ENCODE measurements at regions not wholly inside any gene's neighbourhood (a gene's known extent, or its start where the extent isn't known, plus 50 kb on each side); places are given as distances from the start of the nearest gene placed in this dataset.
"Not testable (repeated sequence)": the region's sequence is repeated elsewhere in the genome, so short reads cannot be mapped to it uniquely, and the experiment has no call there.

GRCh38 chr14:76303188-76303587 lies 72.7 kb upstream of the ESRRB start:
- H3K4me1 ChIP-seq; DNase-seq (ENCODE audit: low read depth in 1 of 2, low spot score in 1 of 2); H3K4me2 ChIP-seq; H3K9me3 ChIP-seq; ATAC-seq; H3K4me3 ChIP-seq; H3K27ac ChIP-seq; POLR2A ChIA-PET; FAIRE-seq: not testable (repeated sequence)
- WGBS (ENCODE audit: missing lambda C conversion rate), result 62% methylated on average over 7 of the region's 7 CpGs
- CTCF ChIA-PET, result interaction anchor here (0.7 to 1.6 kb wide), 3 partner anchors 8 to 50 kb away, joined by 3 to 7 read pairs (median 4); no protein-coding TSS in a partner anchor
- TF ChIP-seq CEBPB (IDR thresholded peaks at IDR 0.05), result peak; percentile 74 to 89; a peak in 3 of 4 replicates

DNA sequence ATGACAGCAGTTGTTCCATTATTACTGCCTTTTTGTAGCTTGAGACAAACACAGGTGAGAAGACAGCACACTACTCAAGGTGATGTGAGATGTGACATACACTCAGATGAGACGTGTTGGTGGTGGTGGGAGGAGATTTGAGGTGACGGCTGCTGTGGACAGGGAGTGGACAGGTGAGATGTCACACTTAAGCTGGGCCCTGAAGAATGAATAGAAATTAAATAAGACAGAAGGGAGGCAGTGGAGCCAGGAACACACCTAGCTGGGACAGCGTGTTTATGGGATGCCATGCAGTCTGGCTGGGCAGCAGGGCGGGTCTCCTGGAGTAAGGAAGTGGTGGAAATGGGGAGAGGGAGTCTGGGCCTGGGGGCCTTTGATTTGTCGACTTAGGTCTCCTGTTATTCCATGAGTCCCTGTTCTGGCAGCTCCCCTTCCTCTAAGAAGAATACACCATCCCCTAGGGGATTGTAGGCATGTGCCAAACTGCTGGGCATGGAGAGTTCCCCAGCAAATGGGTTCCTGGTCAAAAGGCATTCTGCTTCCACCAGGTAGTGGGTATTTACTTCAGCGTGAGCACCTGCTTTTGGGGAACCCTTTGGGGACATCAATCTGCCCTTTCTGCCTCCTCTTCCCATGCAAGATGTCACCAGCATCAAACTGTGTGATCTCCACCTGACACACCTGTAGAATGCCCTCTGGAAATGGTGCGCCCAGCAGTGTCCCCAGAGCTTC lies 71.2 kb upstream of the ESRRB start:
- TF ChIP-seq ESRRA (IDR thresholded peaks at IDR 0.05; ENCODE audit: borderline replicate concordance, low read length) (no peak), CEBPB (IDR thresholded peaks at IDR 0.05) (no peak), RCOR1 (IDR thresholded peaks at IDR 0.05; ENCODE audit: low read depth, low read length) (no peak)
- TF ChIP-seq, protein P1, sequence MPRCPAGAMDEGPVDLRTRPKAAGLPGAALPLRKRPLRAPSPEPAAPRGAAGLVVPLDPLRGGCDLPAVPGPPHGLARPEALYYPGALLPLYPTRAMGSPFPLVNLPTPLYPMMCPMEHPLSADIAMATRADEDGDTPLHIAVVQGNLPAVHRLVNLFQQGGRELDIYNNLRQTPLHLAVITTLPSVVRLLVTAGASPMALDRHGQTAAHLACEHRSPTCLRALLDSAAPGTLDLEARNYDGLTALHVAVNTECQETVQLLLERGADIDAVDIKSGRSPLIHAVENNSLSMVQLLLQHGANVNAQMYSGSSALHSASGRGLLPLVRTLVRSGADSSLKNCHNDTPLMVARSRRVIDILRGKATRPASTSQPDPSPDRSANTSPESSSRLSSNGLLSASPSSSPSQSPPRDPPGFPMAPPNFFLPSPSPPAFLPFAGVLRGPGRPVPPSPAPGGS (IDR thresholded peaks at IDR 0.05), result no peak
- ATAC-seq (no peak), FAIRE-seq (no peak), DNase-seq (ENCODE audit: low read depth in 1 of 2, low spot score in 1 of 2) (no peak)
- H3K4me2 ChIP-seq, result no peak overlapping the region
- H3K4me3 ChIP-seq, result no peak overlapping the region
- no peak overlapping the region for H3K27ac ChIP-seq
- ChIA-PET POLR2A (interaction anchor here (0.6 kb wide), 1 partner anchor 142 kb away, joined by 4 read pairs; no protein-coding TSS in a partner anchor), CTCF (interaction anchor here (0.6 to 1.6 kb wide), 3 partner anchors 10 to 852 kb away, joined by 3 to 4 read pairs (median 3); no protein-coding TSS in a partner anchor)
- no peaks in the 10 kb centered on the region for H3K9me3 ChIP-seq
- 46% methylated on average over 7 of the region's 7 CpGs for whole genome bisulfite sequencing (ENCODE audit: missing lambda C conversion rate)
- H3K4me1 ChIP-seq, result no peaks in the 10 kb centered on the region

DNA sequence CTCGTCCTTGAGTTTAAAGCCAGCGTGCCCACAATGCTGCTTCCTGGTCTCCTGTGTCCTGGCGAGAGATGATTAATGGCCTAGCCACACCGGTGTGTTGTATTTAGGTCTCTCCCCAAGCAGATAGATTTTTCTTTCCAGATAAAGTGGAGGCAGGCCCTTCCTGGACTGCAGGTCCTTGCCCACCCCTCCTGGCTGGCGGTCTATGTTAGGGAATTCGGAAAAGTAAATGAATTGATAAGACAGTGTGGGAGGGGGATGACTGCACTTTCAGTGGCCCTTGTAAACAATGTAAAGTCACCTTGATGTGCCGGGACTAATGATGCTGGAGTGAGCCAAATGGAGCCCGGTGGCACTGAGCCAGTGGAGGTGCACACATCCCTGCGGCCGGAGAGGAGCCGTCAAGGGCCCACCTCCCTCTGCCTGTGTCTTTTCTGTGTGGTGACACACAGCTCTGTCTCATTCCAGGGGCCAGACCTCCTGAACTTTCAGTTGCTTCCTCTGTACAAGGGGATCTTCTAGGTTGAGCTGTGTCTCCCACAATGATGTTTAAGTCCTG lies 70.6 kb upstream of the ESRRB start:
- no peak for FAIRE-seq
- H3K27ac ChIP-seq, result no peak overlapping the region
- TF ChIP-seq CHD4 (IDR thresholded peaks at IDR 0.05; ENCODE audit: borderline replicate concordance) (no peak), KDM1A (IDR thresholded peaks at IDR 0.05; ENCODE audit: low read depth) (no peak), POLR2A (IDR thresholded peaks at IDR 0.05; ENCODE audit: low read length) (no peak), TP53 (CRISPR knock-in tag; IDR thresholded peaks at IDR 0.05) (no peak), HOXB13 (CRISPR knock-in tag; IDR thresholded peaks at IDR 0.05; ENCODE audit: low read depth) (no peak), ZFP36 (IDR thresholded peaks at IDR 0.05; ENCODE audit: borderline replicate concordance, partially characterized antibody) (no peak), HOXB5 (CRISPR knock-in tag; IDR thresholded peaks at IDR 0.05) (no peak), SMC3 (IDR thresholded peaks at IDR 0.05) (no peak), RAD21 (conservative IDR thresholded peaks at IDR 0.05 in 1 of 2, IDR thresholded peaks at IDR 0.05 in 1 of 2) (no peak), JUN (IDR thresholded peaks at IDR 0.05) (no peak), HOXA7 (CRISPR knock-in tag; IDR thresholded peaks at IDR 0.05) (no peak), CBX8 (IDR thresholded peaks at IDR 0.05) (no peak), FOSB (CRISPR knock-in tag; IDR thresholded peaks at IDR 0.05) (no peak), CEBPB (IDR thresholded peaks at IDR 0.05) (no peak), ZSCAN20 (CRISPR knock-in tag; IDR thresholded peaks at IDR 0.05) (no peak), NPAS2 (CRISPR knock-in tag; IDR thresholded peaks at IDR 0.05; ENCODE audit: borderline replicate concordance) (no peak), BHLHE40 (IDR thresholded peaks at IDR 0.05; ENCODE audit: low read depth, low read length) (no peak)
- TF ChIP-seq, protein P2, sequence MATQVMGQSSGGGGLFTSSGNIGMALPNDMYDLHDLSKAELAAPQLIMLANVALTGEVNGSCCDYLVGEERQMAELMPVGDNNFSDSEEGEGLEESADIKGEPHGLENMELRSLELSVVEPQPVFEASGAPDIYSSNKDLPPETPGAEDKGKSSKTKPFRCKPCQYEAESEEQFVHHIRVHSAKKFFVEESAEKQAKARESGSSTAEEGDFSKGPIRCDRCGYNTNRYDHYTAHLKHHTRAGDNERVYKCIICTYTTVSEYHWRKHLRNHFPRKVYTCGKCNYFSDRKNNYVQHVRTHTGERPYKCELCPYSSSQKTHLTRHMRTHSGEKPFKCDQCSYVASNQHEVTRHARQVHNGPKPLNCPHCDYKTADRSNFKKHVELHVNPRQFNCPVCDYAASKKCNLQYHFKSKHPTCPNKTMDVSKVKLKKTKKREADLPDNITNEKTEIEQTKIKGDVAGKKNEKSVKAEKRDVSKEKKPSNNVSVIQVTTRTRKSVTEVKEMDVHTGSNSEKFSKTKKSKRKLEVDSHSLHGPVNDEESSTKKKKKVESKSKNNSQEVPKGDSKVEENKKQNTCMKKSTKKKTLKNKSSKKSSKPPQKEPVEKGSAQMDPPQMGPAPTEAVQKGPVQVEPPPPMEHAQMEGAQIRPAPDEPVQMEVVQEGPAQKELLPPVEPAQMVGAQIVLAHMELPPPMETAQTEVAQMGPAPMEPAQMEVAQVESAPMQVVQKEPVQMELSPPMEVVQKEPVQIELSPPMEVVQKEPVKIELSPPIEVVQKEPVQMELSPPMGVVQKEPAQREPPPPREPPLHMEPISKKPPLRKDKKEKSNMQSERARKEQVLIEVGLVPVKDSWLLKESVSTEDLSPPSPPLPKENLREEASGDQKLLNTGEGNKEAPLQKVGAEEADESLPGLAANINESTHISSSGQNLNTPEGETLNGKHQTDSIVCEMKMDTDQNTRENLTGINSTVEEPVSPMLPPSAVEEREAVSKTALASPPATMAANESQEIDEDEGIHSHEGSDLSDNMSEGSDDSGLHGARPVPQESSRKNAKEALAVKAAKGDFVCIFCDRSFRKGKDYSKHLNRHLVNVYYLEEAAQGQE (IDR thresholded peaks at IDR 0.05), result no peak
- TF ChIP-seq, protein P3, sequence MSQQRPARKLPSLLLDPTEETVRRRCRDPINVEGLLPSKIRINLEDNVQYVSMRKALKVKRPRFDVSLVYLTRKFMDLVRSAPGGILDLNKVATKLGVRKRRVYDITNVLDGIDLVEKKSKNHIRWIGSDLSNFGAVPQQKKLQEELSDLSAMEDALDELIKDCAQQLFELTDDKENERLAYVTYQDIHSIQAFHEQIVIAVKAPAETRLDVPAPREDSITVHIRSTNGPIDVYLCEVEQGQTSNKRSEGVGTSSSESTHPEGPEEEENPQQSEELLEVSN (IDR thresholded peaks at IDR 0.05; ENCODE audit: borderline replicate concordance, low read depth), result no peak
- TF ChIP-seq, protein P4, sequence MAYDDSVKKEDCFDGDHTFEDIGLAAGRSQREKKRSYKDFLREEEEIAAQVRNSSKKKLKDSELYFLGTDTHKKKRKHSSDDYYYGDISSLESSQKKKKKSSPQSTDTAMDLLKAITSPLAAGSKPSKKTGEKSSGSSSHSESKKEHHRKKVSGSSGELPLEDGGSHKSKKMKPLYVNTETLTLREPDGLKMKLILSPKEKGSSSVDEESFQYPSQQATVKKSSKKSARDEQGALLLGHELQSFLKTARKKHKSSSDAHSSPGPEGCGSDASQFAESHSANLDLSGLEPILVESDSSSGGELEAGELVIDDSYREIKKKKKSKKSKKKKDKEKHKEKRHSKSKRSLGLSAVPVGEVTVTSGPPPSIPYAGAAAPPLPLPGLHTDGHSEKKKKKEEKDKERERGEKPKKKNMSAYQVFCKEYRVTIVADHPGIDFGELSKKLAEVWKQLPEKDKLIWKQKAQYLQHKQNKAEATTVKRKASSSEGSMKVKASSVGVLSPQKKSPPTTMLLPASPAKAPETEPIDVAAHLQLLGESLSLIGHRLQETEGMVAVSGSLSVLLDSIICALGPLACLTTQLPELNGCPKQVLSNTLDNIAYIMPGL (CRISPR knock-in tag; IDR thresholded peaks at IDR 0.05; ENCODE audit: borderline replicate concordance), result no peak

More for the DNA sequence above, 70.6 kb upstream of the ESRRB start:
- no peaks in the 10 kb centered on the region for H3K4me1 ChIP-seq
- CTCF ChIA-PET, result interaction anchor here (0.9 to 1.3 kb wide), 2 partner anchors 343 to 399 kb away, joined by 3 to 5 read pairs; no protein-coding TSS in a partner anchor
- no peak for DNase-seq (ENCODE audit: low read depth in 1 of 2, low spot score in 1 of 2)
- ATAC-seq, result no peak
- no peak overlapping the region for H3K4me2 ChIP-seq
- 67% methylated on average over 11 of the region's 11 CpGs for WGBS (ENCODE audit: missing lambda C conversion rate)
- no peaks in the 10 kb centered on the region for H3K9me3 ChIP-seq
- POLR2A ChIA-PET, result no interaction called here
- H3K4me3 ChIP-seq, result no peak overlapping the region

Data from A549 (cell line).